ENCODE measurements at regions not wholly inside any gene's neighbourhood (a gene's known extent, or its start where the extent isn't known, plus 50 kb on each side); places are given as distances from the start of the nearest gene placed in this dataset.

GRCh38 chr5:173733425-173733824 is 117.0 kb upstream of the BOD1 start:
- H3K4me1 ChIP-seq, result peaks cover 22% of the 10 kb centered on the region
- TF ChIP-seq CTCF (IDR thresholded peaks at IDR 0.05; ENCODE audit: low read depth, low read length), result 0 out of 2 replicates have a peak, but pooled peaks have one; percentile 7

GRCh38 chr5:173733831-173734501 is 117.5 kb upstream of the BOD1 start:
- no peak for TF ChIP-seq CTCF (IDR thresholded peaks at IDR 0.05; ENCODE audit: low read depth, low read length)
- Histone ChIP-seq H3K9me3 (no peaks in the 10 kb centered on the region), H3K4me3 (ENCODE audit: low read depth, low read length) (no peak overlapping the region), H3K36me3 (no peaks in the 10 kb centered on the region), H3K27me3 (no peaks in the 10 kb centered on the region), H3K4me1 (peaks cover 22% of the 10 kb centered on the region)
- DNase-seq, result no peak

More at GRCh38 chr5:173733425-173733824, 117.0 kb upstream of the BOD1 start:
- H3K27me3 ChIP-seq, result no peaks in the 10 kb centered on the region
- no peak for DNase-seq
- no peaks in the 10 kb centered on the region for H3K9me3 ChIP-seq
- H3K36me3 ChIP-seq, result no peaks in the 10 kb centered on the region
- no peak overlapping the region for H3K4me3 ChIP-seq (ENCODE audit: low read depth, low read length)

- no peak for DNase-seq
- H3K27me3 ChIP-seq, result no peaks in the 10 kb centered on the region
- H3K4me3 ChIP-seq (ENCODE audit: low read depth, low read length), result no peak overlapping the region
- H3K4me1 ChIP-seq, result peaks cover 22% of the 10 kb centered on the region
- H3K9me3 ChIP-seq, result no peaks in the 10 kb centered on the region
- no peaks in the 10 kb centered on the region for H3K36me3 ChIP-seq
- no peak for TF ChIP-seq CTCF (IDR thresholded peaks at IDR 0.05; ENCODE audit: low read depth, low read length)
Measured at GRCh38 chr5:173734716-173735115, 118.3 kb upstream of the BOD1 start.

- no peak overlapping the region for H3K4me3 ChIP-seq (ENCODE audit: low read depth, low read length)
- H3K4me1 ChIP-seq, result peaks cover 22% of the 10 kb centered on the region
- no peaks in the 10 kb centered on the region for H3K36me3 ChIP-seq
- H3K27me3 ChIP-seq, result no peaks in the 10 kb centered on the region
- H3K9me3 ChIP-seq, result no peaks in the 10 kb centered on the region
- no peak for TF ChIP-seq CTCF (IDR thresholded peaks at IDR 0.05; ENCODE audit: low read depth, low read length)
- no peak for DNase-seq
Measured at GRCh38 chr5:173735184-173735583, 118.7 kb upstream of the BOD1 start.

GRCh38 chr5:173735691-173736090 is 119.2 kb upstream of the BOD1 start:
- DNase-seq, result no peak
- no peaks in the 10 kb centered on the region for H3K9me3 ChIP-seq
- H3K27me3 ChIP-seq, result no peaks in the 10 kb centered on the region
- peaks cover 22% of the 10 kb centered on the region for H3K4me1 ChIP-seq
- no peak overlapping the region for H3K4me3 ChIP-seq (ENCODE audit: low read depth, low read length)
- H3K36me3 ChIP-seq, result no peaks in the 10 kb centered on the region
- no peak for TF ChIP-seq CTCF (IDR thresholded peaks at IDR 0.05; ENCODE audit: low read depth, low read length)

GRCh38 chr5:173736374-173736773 is 119.9 kb upstream of the BOD1 start:
- no peak overlapping the region for H3K4me3 ChIP-seq (ENCODE audit: low read depth, low read length)
- peak; percentile 45 for DNase-seq
- no peaks in the 10 kb centered on the region for H3K9me3 ChIP-seq
- no peak for TF ChIP-seq CTCF (IDR thresholded peaks at IDR 0.05; ENCODE audit: low read depth, low read length)
- peaks cover 18% of the 10 kb centered on the region for H3K4me1 ChIP-seq
- no peaks in the 10 kb centered on the region for H3K36me3 ChIP-seq
- H3K27me3 ChIP-seq, result no peaks in the 10 kb centered on the region

Measured in BE2C (cell line).